ENCODE measurements at regions not wholly inside any gene's neighbourhood (a gene's known extent, or its start where the extent isn't known, plus 50 kb on each side); places are given as distances from the start of the nearest gene placed in this dataset.

DNA sequence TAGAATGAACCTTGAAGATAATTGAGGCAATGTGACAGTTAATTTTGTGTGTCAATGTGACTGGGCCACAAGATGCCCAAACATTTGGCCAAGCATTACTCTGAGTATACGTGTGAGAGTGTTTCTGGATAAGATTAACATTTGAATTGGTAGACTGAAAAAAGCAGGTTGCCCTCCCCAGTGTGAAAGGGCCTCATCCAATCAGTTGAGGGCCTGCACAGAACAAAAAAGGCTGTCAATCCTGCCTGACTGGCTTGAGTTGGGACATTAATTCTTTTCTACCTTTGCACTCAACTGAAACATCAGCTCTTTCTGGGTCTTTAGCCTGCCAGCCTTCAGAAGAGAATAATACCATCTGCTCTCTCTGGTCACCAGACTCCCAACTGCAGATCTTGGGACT, 56.6 kb upstream of the PDE1C start:
- DNase-seq, result no peak
